MM.1S (cell line): ENCODE measurements at regions not wholly inside any gene's neighbourhood (a gene's known extent, or its start where the extent isn't known, plus 50 kb on each side); places are given as distances from the start of the nearest gene placed in this dataset.

Experiments used
- DNase-seq: peaks from one replicate; pipeline ENCODE4 v3.0.0-alpha.2; 2015
- H2AFZ ChIP-seq: fragments of 300-600 bp; sonication (generic); 2 replicates; pipeline ENCODE4 v1.6.0; 2016; ENCODE audit warnings: antibody characterized with exemption, low read length
- H3F3A ChIP-seq: fragments of 300-600 bp; sonication (generic); 2 replicates; pipeline ENCODE4 v1.6.1; 2016; ENCODE audit warnings: mild to moderate bottlenecking, antibody characterized with exemption, low read length, moderate library complexity, mixed read lengths; ENCODE audit not compliant: insufficient read depth
- H3K27ac ChIP-seq: fragments of 300-600 bp; sonication (generic); 2 replicates; pipeline ENCODE4 v1.5.1; 2016; ENCODE audit warnings: mild to moderate bottlenecking, low read length
- H3K27me3 ChIP-seq: fragments of 300-600 bp; sonication (generic); replicated peaks from 2 replicates; pipeline ENCODE4 v1.6.0; 2016; ENCODE audit warnings: low read length; ENCODE audit not compliant: insufficient read depth
- H3K36me3 ChIP-seq: fragments of 300-600 bp; sonication (generic); replicated peaks from 2 replicates; pipeline ENCODE4 v1.6.1; 2016; ENCODE audit warnings: mild to moderate bottlenecking, low read length, mixed read lengths; ENCODE audit not compliant: insufficient read depth
- H3K4me1 ChIP-seq: fragments of 300-600 bp; sonication (generic); 2 replicates; pipeline ENCODE4 v1.6.1; 2016; ENCODE audit warnings: low read length, mixed read lengths
- H3K4me2 ChIP-seq: fragments of 300-600 bp; sonication (generic); 2 replicates; pipeline ENCODE4 v1.6.0; 2016; ENCODE audit warnings: low read depth, low read length
- H3K4me3 ChIP-seq: fragments of 300-600 bp; sonication (generic); 2 replicates; pipeline ENCODE4 v1.5.1; 2016; ENCODE audit warnings: low read length, mixed read lengths
- H3K79me2 ChIP-seq: fragments of 300-600 bp; sonication (generic); 2 replicates; pipeline ENCODE4 v1.6.1; 2016; ENCODE audit warnings: mixed run types, low read length, mixed read lengths
- H3K9ac ChIP-seq: fragments of 300-600 bp; sonication (generic); 2 replicates; pipeline ENCODE4 v1.6.1; 2016; ENCODE audit warnings: low read length, mixed read lengths
- H3K9me2 ChIP-seq: fragments of 300-600 bp; sonication (generic); replicated peaks from 2 replicates; pipeline ENCODE4 v1.6.1; 2016; ENCODE audit warnings: mild to moderate bottlenecking, low read length, mixed read lengths; ENCODE audit not compliant: insufficient read depth
- H3K9me3 ChIP-seq: fragments of 300-600 bp; sonication (generic); replicated peaks from 2 replicates; pipeline ENCODE4 v1.6.1; 2016; ENCODE audit warnings: mild to moderate bottlenecking, low read length, mixed read lengths; ENCODE audit not compliant: insufficient read depth
- H4K20me1 ChIP-seq: fragments of 300-600 bp; sonication (generic); 2 replicates; pipeline ENCODE4 v1.6.1; 2016; ENCODE audit warnings: mild to moderate bottlenecking, low read length, moderate library complexity, mixed read lengths; ENCODE audit not compliant: insufficient read depth
- EZH2 ChIP-seq: fragments of 300-600 bp; sonication (generic); optimal IDR thresholded peaks from 2 replicates; pipeline ENCODE3; 2017; ENCODE audit warnings: low read depth, mild to moderate bottlenecking, antibody characterized with exemption, low read length, mixed read lengths
- EZH2phosphoT487 ChIP-seq: fragments of 300-600 bp; sonication (generic); IDR thresholded peaks from 2 replicates; pipeline ENCODE4 v1.6.1; 2018; ENCODE audit warnings: antibody characterized with exemption, low read length
- TF ChIP-seq, protein P1 (sequence below): fragments of 300-600 bp; sonication (generic); IDR thresholded peaks from 2 replicates; pipeline ENCODE4 v1.5.1; 2016; ENCODE audit warnings: antibody characterized with exemption, low read length, mixed read lengths

DNA sequence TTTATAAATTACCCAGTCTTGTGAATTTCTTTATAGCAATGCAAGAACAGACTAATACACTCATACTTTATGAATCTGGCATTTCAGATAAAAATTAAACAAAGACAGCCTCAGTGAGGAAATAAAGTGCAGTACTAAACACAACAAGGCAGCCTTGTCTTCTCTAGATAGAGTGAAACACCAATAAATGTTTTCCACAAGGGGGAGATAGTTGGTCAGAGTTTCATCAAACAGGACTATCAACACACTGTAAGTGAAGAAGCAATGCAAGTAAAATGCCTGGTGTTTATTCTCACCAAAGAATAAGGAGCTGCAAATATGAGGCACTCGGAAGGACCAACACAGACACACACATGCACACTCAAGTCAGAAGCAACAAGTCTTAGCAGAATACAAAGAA, 62.8 kb downstream of the FAM9B start:
- Histone ChIP-seq H3K4me1 (no peaks in the 10 kb centered on the region), H3K4me2 (no peak overlapping the region), H3K4me3 (no peak overlapping the region), H3K9ac (no peak overlapping the region), H2AFZ (no peak overlapping the region), H3K9me3 (no peaks in the 10 kb centered on the region), H3F3A (no peaks in the 10 kb centered on the region), H3K79me2 (no peaks in the 10 kb centered on the region), H3K27ac (no peak overlapping the region), H3K27me3 (no peaks in the 10 kb centered on the region), H3K36me3 (no peaks in the 10 kb centered on the region), H3K9me2 (no peaks in the 10 kb centered on the region), H4K20me1 (no peaks in the 10 kb centered on the region)
- no peak for TF ChIP-seq EZH2phosphoT487
- TF ChIP-seq, protein P1, sequence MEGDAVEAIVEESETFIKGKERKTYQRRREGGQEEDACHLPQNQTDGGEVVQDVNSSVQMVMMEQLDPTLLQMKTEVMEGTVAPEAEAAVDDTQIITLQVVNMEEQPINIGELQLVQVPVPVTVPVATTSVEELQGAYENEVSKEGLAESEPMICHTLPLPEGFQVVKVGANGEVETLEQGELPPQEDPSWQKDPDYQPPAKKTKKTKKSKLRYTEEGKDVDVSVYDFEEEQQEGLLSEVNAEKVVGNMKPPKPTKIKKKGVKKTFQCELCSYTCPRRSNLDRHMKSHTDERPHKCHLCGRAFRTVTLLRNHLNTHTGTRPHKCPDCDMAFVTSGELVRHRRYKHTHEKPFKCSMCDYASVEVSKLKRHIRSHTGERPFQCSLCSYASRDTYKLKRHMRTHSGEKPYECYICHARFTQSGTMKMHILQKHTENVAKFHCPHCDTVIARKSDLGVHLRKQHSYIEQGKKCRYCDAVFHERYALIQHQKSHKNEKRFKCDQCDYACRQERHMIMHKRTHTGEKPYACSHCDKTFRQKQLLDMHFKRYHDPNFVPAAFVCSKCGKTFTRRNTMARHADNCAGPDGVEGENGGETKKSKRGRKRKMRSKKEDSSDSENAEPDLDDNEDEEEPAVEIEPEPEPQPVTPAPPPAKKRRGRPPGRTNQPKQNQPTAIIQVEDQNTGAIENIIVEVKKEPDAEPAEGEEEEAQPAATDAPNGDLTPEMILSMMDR, result peak; percentile 44
- no peak for TF ChIP-seq EZH2
- peak; percentile 67 for DNase-seq

- DNase-seq, result no peak
- no peaks in the 10 kb centered on the region for H3K4me1 ChIP-seq
- TF ChIP-seq EZH2 (no peak), EZH2phosphoT487 (no peak)
- TF ChIP-seq, protein P1, result no peak
- no peak overlapping the region for H3K4me3 ChIP-seq
- H3K27ac ChIP-seq, result no peak overlapping the region
- H3K36me3 ChIP-seq, result no peaks in the 10 kb centered on the region
- H3K9me3 ChIP-seq, result no peaks in the 10 kb centered on the region
- H4K20me1 ChIP-seq, result no peaks in the 10 kb centered on the region
- no peaks in the 10 kb centered on the region for H3F3A ChIP-seq
- no peak overlapping the region for H2AFZ ChIP-seq
- no peak overlapping the region for H3K4me2 ChIP-seq
- H3K27me3 ChIP-seq, result no peaks in the 10 kb centered on the region
- H3K9me2 ChIP-seq, result no peaks in the 10 kb centered on the region
- no peaks in the 10 kb centered on the region for H3K79me2 ChIP-seq
- no peak overlapping the region for H3K9ac ChIP-seq
Measured at GRCh38 chrX:8969378-8969777, 64.5 kb downstream of the FAM9B start.

- no peak overlapping the region for H2AFZ ChIP-seq
- DNase-seq, result no peak
- H3K27me3 ChIP-seq, result no peaks in the 10 kb centered on the region
- TF ChIP-seq EZH2phosphoT487, result no peak
- TF ChIP-seq, protein P1, result no peak
- TF ChIP-seq EZH2, result no peak
- no peak overlapping the region for H3K27ac ChIP-seq
- no peaks in the 10 kb centered on the region for H4K20me1 ChIP-seq
- no peak overlapping the region for H3K9ac ChIP-seq
- H3K4me1 ChIP-seq, result no peaks in the 10 kb centered on the region
- no peaks in the 10 kb centered on the region for H3K36me3 ChIP-seq
- H3K9me3 ChIP-seq, result no peaks in the 10 kb centered on the region
- no peaks in the 10 kb centered on the region for H3K79me2 ChIP-seq
- no peaks in the 10 kb centered on the region for H3F3A ChIP-seq
- H3K9me2 ChIP-seq, result no peaks in the 10 kb centered on the region
- H3K4me3 ChIP-seq, result no peak overlapping the region
- H3K4me2 ChIP-seq, result no peak overlapping the region
Measured at GRCh38 chrX:8967461-8967860, 66.5 kb downstream of the FAM9B start.
